GM03348 (cell line): ENCODE measurements at regions not wholly inside any gene's neighbourhood (a gene's known extent, or its start where the extent isn't known, plus 50 kb on each side); places are given as distances from the start of the nearest gene placed in this dataset.
"Not testable (repeated sequence)": the region's sequence is repeated elsewhere in the genome, so short reads cannot be mapped to it uniquely, and the experiment has no call there.

ENCODE experiments used
- DNase-seq: peaks from one replicate; pipeline ENCODE4 v3.0.0; 2012; ENCODE audit warnings: low spot score

- DNase-seq: no peak
Observed at GRCh38 chr1:228824366-228824765, 89.1 kb downstream of the RHOU start.

- no peak for DNase-seq
Observed at GRCh38 chr1:228825041-228825440, 89.8 kb downstream of the RHOU start.

GRCh38 chr1:228825840-228826484 lies 90.7 kb downstream of the RHOU start:
- no peak for DNase-seq

- DNase-seq: no peak
Observed at GRCh38 chr1:228827019-228827418, 91.7 kb downstream of the RHOU start.

- DNase-seq: no peak
Observed at GRCh38 chr1:228828151-228828550, 92.9 kb downstream of the RHOU start.

GRCh38 chr1:228830185-228830953 lies 95.1 kb downstream of the RHOU start:
- DNase-seq: no peak

- no peak for DNase-seq
Observed at GRCh38 chr1:228830954-228831481, 95.7 kb downstream of the RHOU start.

GRCh38 chr1:228833911-228834688 lies 98.8 kb downstream of the RHOU start:
- DNase-seq: no peak

- DNase-seq: no peak
Observed at GRCh38 chr1:228835456-228835855, 100.2 kb downstream of the RHOU start.

GRCh38 chr1:228835911-228836310 lies 100.6 kb downstream of the RHOU start:
- DNase-seq: no peak

- DNase-seq: no peak
Observed at GRCh38 chr1:228836427-228836826, 101.1 kb downstream of the RHOU start.

GRCh38 chr1:228837032-228837431 lies 101.8 kb downstream of the RHOU start:
- no peak for DNase-seq

GRCh38 chr1:228837817-228838716 lies 102.8 kb downstream of the RHOU start:
- DNase-seq: no peak

- no peak for DNase-seq
Observed at GRCh38 chr1:228838717-228839500, 103.6 kb downstream of the RHOU start.

GRCh38 chr1:228839656-228840055 lies 104.4 kb downstream of the RHOU start:
- DNase-seq: no peak

GRCh38 chr1:228841632-228842031 lies 106.4 kb downstream of the RHOU start:
- DNase-seq: no peak

GRCh38 chr1:228842094-228842775 lies 107.0 kb downstream of the RHOU start:
- DNase-seq: no peak

- no peak for DNase-seq
Observed at GRCh38 chr1:228845101-228845500, 109.8 kb downstream of the RHOU start.

GRCh38 chr1:228846952-228847351 lies 111.7 kb downstream of the RHOU start:
- DNase-seq: no peak

- not testable (repeated sequence) for DNase-seq
Observed at GRCh38 chr1:228847451-228847850, 112.2 kb downstream of the RHOU start.
